ENCODE measurements at regions not wholly inside any gene's neighbourhood (a gene's known extent, or its start where the extent isn't known, plus 50 kb on each side); places are given as distances from the start of the nearest gene placed in this dataset.

DNA sequence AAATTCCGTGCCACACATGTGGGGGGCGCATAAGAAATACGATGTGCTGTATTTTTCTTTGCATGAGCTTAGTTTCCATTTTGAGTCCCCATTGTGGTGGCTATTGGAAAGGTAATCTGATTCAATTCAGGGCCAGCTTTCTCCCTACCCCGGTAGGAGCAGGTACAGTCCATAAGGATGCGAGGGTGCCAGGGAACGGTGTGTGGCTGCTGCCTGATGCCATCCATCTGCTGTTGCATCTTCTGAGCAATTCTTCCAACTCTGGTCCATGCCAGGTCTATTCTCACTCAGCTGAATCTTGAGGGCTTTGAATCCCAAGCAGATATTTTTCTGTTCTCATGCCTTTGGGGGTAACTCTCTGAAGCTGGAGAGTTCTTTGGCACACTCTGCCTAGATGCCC lies 392.7 kb downstream of the AGTPBP1 start:
- H3K9me1 ChIP-seq (ENCODE audit: control insufficient read depth, insufficient read depth, low read length): no peaks in the 10 kb centered on the region
- no peaks in the 10 kb centered on the region for H4K20me1 ChIP-seq (replicated peaks; ENCODE audit: control insufficient read depth, insufficient read depth, low read length)
- no peak overlapping the region for H3K4me3 ChIP-seq
- WGBS (ENCODE audit: insufficient coverage, low coverage, missing lambda C conversion rate): 0% methylated on average over 6 of the region's 6 CpGs
- CTCF ChIA-PET (ENCODE audit: low intra/inter-chr PET ratio): no interaction called here
- no peaks in the 10 kb centered on the region for H3K4me1 ChIP-seq (replicated peaks in 1 of 2; ENCODE audit: control insufficient read depth in 2 of 2, insufficient read depth in 2 of 2, low read length in 2 of 2)
- ATAC-seq: no peak
- H2AFZ ChIP-seq (ENCODE audit: low read depth, low read length): no peak overlapping the region
- H3K4me2 ChIP-seq (ENCODE audit: insufficient read depth, low read length): no peak overlapping the region
- H3K9ac ChIP-seq (ENCODE audit: insufficient read depth in 1 of 2, low read depth in 2 of 2, low read length in 2 of 2): no peak overlapping the region
- DNase-seq (ENCODE audit: extremely low read depth in 1 of 4, low spot score in 3 of 4): no peak
- no TSS peak for BruUV-seq (replicated peaks)
- in situ Hi-C loops (cut with MboI) (no loop called here), intact Hi-C loops (cut with micrococcal nuclease) (no loop called here)
- H3K9me3 ChIP-seq (replicated peaks; ENCODE audit: control insufficient read depth, insufficient read depth, low read depth, low read length): no peaks in the 10 kb centered on the region
- H3K79me2 ChIP-seq (ENCODE audit: control insufficient read depth, insufficient read depth, low read length): no peaks in the 10 kb centered on the region
- no peaks in the 10 kb centered on the region for H3K27me3 ChIP-seq (ENCODE audit: control insufficient read depth in 2 of 2, insufficient read depth in 2 of 2, low read length in 2 of 2)
- POLR2A ChIA-PET: no interaction called here
- no peaks in the 10 kb centered on the region for H3K36me3 ChIP-seq (ENCODE audit: control insufficient read depth, insufficient read depth, low read length)
- FAIRE-seq: no peak
- no peak overlapping the region for H3K27ac ChIP-seq (ENCODE audit: extremely low read depth, low read depth, low read length)
- TF ChIP-seq, protein P1, sequence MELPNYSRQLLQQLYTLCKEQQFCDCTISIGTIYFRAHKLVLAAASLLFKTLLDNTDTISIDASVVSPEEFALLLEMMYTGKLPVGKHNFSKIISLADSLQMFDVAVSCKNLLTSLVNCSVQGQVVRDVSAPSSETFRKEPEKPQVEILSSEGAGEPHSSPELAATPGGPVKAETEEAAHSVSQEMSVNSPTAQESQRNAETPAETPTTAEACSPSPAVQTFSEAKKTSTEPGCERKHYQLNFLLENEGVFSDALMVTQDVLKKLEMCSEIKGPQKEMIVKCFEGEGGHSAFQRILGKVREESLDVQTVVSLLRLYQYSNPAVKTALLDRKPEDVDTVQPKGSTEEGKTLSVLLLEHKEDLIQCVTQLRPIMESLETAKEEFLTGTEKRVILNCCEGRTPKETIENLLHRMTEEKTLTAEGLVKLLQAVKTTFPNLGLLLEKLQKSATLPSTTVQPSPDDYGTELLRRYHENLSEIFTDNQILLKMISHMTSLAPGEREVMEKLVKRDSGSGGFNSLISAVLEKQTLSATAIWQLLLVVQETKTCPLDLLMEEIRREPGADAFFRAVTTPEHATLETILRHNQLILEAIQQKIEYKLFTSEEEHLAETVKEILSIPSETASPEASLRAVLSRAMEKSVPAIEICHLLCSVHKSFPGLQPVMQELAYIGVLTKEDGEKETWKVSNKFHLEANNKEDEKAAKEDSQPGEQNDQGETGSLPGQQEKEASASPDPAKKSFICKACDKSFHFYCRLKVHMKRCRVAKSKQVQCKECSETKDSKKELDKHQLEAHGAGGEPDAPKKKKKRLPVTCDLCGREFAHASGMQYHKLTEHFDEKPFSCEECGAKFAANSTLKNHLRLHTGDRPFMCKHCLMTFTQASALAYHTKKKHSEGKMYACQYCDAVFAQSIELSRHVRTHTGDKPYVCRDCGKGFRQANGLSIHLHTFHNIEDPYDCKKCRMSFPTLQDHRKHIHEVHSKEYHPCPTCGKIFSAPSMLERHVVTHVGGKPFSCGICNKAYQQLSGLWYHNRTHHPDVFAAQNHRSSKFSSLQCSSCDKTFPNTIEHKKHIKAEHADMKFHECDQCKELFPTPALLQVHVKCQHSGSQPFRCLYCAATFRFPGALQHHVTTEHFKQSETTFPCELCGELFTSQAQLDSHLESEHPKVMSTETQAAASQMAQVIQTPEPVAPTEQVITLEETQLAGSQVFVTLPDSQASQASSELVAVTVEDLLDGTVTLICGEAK (IDR thresholded peaks at IDR 0.05): no peak
- TF ChIP-seq, protein P1 (CRISPR knock-in tag; IDR thresholded peaks at IDR 0.05): no peak
- TF ChIP-seq, protein P2, sequence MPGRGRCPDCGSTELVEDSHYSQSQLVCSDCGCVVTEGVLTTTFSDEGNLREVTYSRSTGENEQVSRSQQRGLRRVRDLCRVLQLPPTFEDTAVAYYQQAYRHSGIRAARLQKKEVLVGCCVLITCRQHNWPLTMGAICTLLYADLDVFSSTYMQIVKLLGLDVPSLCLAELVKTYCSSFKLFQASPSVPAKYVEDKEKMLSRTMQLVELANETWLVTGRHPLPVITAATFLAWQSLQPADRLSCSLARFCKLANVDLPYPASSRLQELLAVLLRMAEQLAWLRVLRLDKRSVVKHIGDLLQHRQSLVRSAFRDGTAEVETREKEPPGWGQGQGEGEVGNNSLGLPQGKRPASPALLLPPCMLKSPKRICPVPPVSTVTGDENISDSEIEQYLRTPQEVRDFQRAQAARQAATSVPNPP (IDR thresholded peaks at IDR 0.05; ENCODE audit: borderline replicate concordance, insufficient read depth, insufficient read length): no peak
- TF ChIP-seq MEIS2 (IDR thresholded peaks at IDR 0.05; ENCODE audit: partially characterized antibody) (no peak), NEUROD1 (IDR thresholded peaks at IDR 0.05; ENCODE audit: borderline replicate concordance, low read depth, low read length, partially characterized antibody) (no peak), KLF10 (CRISPR knock-in tag; IDR thresholded peaks at IDR 0.05) (no peak), TSC22D4 (tag; IDR thresholded peaks at IDR 0.05) (no peak), POU5F1 (IDR thresholded peaks at IDR 0.05; ENCODE audit: borderline replicate concordance, low read depth, low read length, partially characterized antibody) (no peak), NR4A1 (CRISPR knock-in tag; IDR thresholded peaks at IDR 0.05) (no peak), NR4A1 (tag; IDR thresholded peaks at IDR 0.05) (no peak), ZKSCAN1 (IDR thresholded peaks at IDR 0.05; ENCODE audit: low read depth, low read length) (no peak), ZNF263 (CRISPR knock-in tag; IDR thresholded peaks at IDR 0.05; ENCODE audit: borderline replicate concordance) (no peak)
- TF ChIP-seq, protein P3, sequence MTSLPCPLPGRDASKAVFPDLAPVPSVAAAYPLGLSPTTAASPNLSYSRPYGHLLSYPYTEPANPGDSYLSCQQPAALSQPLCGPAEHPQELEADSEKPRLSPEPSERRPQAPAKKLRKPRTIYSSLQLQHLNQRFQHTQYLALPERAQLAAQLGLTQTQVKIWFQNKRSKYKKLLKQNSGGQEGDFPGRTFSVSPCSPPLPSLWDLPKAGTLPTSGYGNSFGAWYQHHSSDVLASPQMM (CRISPR knock-in tag; IDR thresholded peaks at IDR 0.05): no peak
